Stomach (tissue), 4 donors: ENCODE measurements at regions not wholly inside any gene's neighbourhood (a gene's known extent, or its start where the extent isn't known, plus 50 kb on each side); places are given as distances from the start of the nearest gene placed in this dataset.

Source experiments
- EP300 ChIP-seq: sonication (generic); formaldehyde crosslinking; IDR thresholded peaks from one replicate; pipeline ENCODE4 v1.6.1; 2017; ENCODE audit warnings: antibody characterized with exemption
- POLR2A ChIP-seq, 4 donors: fragments of 450-650 bp; IDR thresholded peaks; one replicate each; pipeline ENCODE4 v1.6.1; 2016; ENCODE audit warnings: antibody characterized with exemption in 4 of 4, control low read depth in 2 of 4, mild to moderate bottlenecking in 1 of 4, moderate library complexity in 1 of 4
- TF ChIP-seq, protein P1 (sequence below), 7 experiments: fragments of 450-650 bp in 4 of 7; fragments of 200-600 bp in 3 of 7; sonication (generic) in 3 of 7; IDR thresholded peaks; one replicate each; pipeline ENCODE4 v1.5.1; 2016 to 2019; ENCODE audit warnings: antibody characterized with exemption in 7 of 7, control low read depth in 2 of 7, mild to moderate bottlenecking in 1 of 7

GRCh38 chr1:187074445-187075048 lies 245.8 kb downstream of the PLA2G4A start:
- TF ChIP-seq, protein P1, sequence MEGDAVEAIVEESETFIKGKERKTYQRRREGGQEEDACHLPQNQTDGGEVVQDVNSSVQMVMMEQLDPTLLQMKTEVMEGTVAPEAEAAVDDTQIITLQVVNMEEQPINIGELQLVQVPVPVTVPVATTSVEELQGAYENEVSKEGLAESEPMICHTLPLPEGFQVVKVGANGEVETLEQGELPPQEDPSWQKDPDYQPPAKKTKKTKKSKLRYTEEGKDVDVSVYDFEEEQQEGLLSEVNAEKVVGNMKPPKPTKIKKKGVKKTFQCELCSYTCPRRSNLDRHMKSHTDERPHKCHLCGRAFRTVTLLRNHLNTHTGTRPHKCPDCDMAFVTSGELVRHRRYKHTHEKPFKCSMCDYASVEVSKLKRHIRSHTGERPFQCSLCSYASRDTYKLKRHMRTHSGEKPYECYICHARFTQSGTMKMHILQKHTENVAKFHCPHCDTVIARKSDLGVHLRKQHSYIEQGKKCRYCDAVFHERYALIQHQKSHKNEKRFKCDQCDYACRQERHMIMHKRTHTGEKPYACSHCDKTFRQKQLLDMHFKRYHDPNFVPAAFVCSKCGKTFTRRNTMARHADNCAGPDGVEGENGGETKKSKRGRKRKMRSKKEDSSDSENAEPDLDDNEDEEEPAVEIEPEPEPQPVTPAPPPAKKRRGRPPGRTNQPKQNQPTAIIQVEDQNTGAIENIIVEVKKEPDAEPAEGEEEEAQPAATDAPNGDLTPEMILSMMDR (IDR thresholded peaks at IDR 0.05): no peak
- TF ChIP-seq POLR2A (IDR thresholded peaks at IDR 0.05): no peak
- TF ChIP-seq EP300: no peak
